GM21528 (cell line): ENCODE measurements at regions not wholly inside any gene's neighbourhood (a gene's known extent, or its start where the extent isn't known, plus 50 kb on each side); places are given as distances from the start of the nearest gene placed in this dataset.

Experiments
- ATAC-seq: cut with Tn5 transposase; IDR thresholded peaks from one replicate; pipeline ENCODE4 v1.9.1; 2021; ENCODE audit warnings: mild to moderate bottlenecking, moderate library complexity; ENCODE audit not compliant: unreplicated experiment, low FRiP score

GRCh38 chr6:170122651-170123050, 168.2 kb downstream of the DLL1 start:
- ATAC-seq, result no peak

GRCh38 chr6:170117111-170117972, 173.5 kb downstream of the DLL1 start:
- no peak for ATAC-seq

- ATAC-seq, result no peak
These were observed 174.2 kb downstream of the DLL1 start for GRCh38 chr6:170116636-170117035.

GRCh38 chr6:170114956-170115855, 175.7 kb downstream of the DLL1 start:
- ATAC-seq, result no peak

- ATAC-seq, result no peak
These were observed 176.5 kb downstream of the DLL1 start for GRCh38 chr6:170114187-170114945.

- ATAC-seq, result no peak
These were observed 177.7 kb downstream of the DLL1 start for GRCh38 chr6:170113141-170113540.

- no peak for ATAC-seq
These were observed 178.4 kb downstream of the DLL1 start for GRCh38 chr6:170112583-170112860.

GRCh38 chr6:170111816-170112582, 178.9 kb downstream of the DLL1 start:
- no peak for ATAC-seq

- no peak for ATAC-seq
These were observed 179.7 kb downstream of the DLL1 start for GRCh38 chr6:170111141-170111664.

GRCh38 chr6:170110201-170111140, 180.4 kb downstream of the DLL1 start:
- ATAC-seq, result no peak

- ATAC-seq, result no peak
These were observed 181.8 kb downstream of the DLL1 start for GRCh38 chr6:170108890-170109587.

GRCh38 chr6:170108456-170108855, 182.4 kb downstream of the DLL1 start:
- no peak for ATAC-seq

- no peak for ATAC-seq
These were observed 183.2 kb downstream of the DLL1 start for GRCh38 chr6:170107606-170108222.

- ATAC-seq, result no peak
These were observed 183.9 kb downstream of the DLL1 start for GRCh38 chr6:170106906-170107525.

- ATAC-seq, result no peak
These were observed 188.0 kb downstream of the DLL1 start for GRCh38 chr6:170102582-170103481.

GRCh38 chr6:170102038-170102437, 188.8 kb downstream of the DLL1 start:
- no peak for ATAC-seq
